ENCODE measurements at regions not wholly inside any gene's neighbourhood (a gene's known extent, or its start where the extent isn't known, plus 50 kb on each side); places are given as distances from the start of the nearest gene placed in this dataset.
"Not testable (repeated sequence)": the region's sequence is repeated elsewhere in the genome, so short reads cannot be mapped to it uniquely, and the experiment has no call there.

- DNase-seq (ENCODE audit: low spot score), result no peak
- in situ Hi-C loops (cut with MboI; ENCODE audit: low sequenced_read_pairs, unreplicated experiment), result no loop called here
- TF ChIP-seq, protein P1, sequence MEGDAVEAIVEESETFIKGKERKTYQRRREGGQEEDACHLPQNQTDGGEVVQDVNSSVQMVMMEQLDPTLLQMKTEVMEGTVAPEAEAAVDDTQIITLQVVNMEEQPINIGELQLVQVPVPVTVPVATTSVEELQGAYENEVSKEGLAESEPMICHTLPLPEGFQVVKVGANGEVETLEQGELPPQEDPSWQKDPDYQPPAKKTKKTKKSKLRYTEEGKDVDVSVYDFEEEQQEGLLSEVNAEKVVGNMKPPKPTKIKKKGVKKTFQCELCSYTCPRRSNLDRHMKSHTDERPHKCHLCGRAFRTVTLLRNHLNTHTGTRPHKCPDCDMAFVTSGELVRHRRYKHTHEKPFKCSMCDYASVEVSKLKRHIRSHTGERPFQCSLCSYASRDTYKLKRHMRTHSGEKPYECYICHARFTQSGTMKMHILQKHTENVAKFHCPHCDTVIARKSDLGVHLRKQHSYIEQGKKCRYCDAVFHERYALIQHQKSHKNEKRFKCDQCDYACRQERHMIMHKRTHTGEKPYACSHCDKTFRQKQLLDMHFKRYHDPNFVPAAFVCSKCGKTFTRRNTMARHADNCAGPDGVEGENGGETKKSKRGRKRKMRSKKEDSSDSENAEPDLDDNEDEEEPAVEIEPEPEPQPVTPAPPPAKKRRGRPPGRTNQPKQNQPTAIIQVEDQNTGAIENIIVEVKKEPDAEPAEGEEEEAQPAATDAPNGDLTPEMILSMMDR (IDR thresholded peaks at IDR 0.05; ENCODE audit: borderline replicate concordance, control extremely low read depth, extremely low read depth, insufficient read depth, missing control alignments), result no peak
Measured at GRCh38 chr13:87172166-87172835, 498.9 kb upstream of the SLITRK5 start.

DNA sequence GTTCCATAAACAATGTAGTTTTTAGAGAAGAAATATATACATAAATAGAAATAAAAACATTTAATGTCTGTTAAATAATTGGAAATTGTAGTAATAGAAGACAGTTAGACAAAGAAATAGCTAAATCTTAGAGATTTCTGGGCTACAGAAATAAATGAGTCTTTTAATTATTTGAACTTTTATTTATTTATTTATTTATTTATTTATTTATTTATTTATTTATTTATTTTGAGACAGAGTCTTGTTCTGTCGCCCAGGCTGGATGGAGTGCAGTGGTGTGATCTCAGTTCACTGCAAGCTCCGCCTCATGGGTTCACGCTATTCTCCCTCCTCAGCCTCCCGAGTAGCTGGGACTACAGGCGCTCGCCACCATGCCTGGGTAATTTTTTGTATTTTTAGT, 486.0 kb upstream of the SLITRK5 start:
- DNase-seq (ENCODE audit: low spot score); in situ Hi-C loops (cut with MboI; ENCODE audit: low sequenced_read_pairs, unreplicated experiment): not testable (repeated sequence)

DNA sequence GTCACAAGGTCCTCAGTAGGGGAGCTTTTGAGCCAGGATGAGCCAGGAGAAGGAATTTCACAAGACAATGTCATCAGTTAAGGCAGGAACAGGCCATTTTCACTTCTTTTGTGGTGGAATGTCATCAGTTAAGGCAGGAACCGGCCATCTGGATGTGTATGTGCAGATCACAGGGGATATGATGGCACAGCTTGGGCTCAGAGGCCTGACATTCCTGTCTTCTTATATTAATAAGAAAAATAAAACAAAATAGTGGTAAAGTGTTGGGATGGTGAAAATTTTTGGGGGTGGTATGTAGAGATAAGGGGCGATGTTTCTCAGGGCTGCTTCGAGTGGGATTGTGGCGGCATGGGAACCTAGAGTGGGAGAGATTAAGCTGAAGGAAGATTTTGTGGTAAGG, 484.5 kb upstream of the SLITRK5 start:
- in situ Hi-C loops (cut with MboI; ENCODE audit: low sequenced_read_pairs, unreplicated experiment); DNase-seq (ENCODE audit: low spot score): not testable (repeated sequence)

GRCh38 chr13:87191485-87191884, 479.7 kb upstream of the SLITRK5 start:
- in situ Hi-C loops (cut with MboI; ENCODE audit: low sequenced_read_pairs, unreplicated experiment); DNase-seq (ENCODE audit: low spot score): not testable (repeated sequence)

DNA sequence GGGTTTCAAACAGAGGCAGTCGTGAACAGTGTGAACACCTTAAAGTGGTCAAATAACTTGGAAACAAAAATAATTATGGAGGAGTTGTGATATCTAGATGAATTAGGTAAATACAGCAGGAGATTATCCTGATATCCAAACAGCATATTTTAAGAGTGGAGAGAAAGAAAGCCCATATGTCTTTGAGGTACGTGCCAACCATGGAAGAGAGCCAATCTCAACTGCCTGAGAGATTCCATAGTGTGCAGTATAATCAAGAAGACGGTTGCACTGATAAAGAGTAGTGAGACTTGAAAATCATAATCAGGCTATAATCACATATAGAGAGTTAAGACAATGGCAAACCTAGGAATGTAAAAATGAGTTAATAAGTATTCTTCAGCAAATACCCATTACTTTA, 472.8 kb upstream of the SLITRK5 start:
- in situ Hi-C loops (cut with MboI; ENCODE audit: low sequenced_read_pairs, unreplicated experiment), result no loop called here
- TF ChIP-seq, protein P1 (IDR thresholded peaks at IDR 0.05; ENCODE audit: borderline replicate concordance, control extremely low read depth, extremely low read depth, insufficient read depth, missing control alignments), result no peak
- no peak for DNase-seq (ENCODE audit: low spot score)

DNA sequence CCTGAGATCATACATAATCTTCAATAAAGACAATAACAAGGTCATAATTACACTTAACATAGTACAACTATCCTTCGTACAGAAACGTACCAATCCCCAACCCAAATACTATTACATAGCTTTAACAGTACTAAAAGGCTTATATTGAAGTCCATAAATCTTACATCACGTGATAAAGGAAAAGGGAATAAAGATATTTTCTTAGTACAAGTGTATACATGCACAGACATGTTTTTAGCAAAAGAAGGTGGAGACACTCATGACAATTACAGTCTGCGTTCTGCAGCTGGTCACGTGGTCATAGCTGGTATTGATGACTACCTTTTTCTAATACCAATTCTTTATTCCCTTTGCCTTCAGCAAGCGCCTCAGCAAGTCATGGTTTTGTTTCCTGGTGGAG, 464.5 kb upstream of the SLITRK5 start:
- in situ Hi-C loops (cut with MboI; ENCODE audit: low sequenced_read_pairs, unreplicated experiment), result no loop called here
- no peak for DNase-seq (ENCODE audit: low spot score)
- TF ChIP-seq, protein P1 (IDR thresholded peaks at IDR 0.05; ENCODE audit: borderline replicate concordance, control extremely low read depth, extremely low read depth, insufficient read depth, missing control alignments), result no peak

DNA sequence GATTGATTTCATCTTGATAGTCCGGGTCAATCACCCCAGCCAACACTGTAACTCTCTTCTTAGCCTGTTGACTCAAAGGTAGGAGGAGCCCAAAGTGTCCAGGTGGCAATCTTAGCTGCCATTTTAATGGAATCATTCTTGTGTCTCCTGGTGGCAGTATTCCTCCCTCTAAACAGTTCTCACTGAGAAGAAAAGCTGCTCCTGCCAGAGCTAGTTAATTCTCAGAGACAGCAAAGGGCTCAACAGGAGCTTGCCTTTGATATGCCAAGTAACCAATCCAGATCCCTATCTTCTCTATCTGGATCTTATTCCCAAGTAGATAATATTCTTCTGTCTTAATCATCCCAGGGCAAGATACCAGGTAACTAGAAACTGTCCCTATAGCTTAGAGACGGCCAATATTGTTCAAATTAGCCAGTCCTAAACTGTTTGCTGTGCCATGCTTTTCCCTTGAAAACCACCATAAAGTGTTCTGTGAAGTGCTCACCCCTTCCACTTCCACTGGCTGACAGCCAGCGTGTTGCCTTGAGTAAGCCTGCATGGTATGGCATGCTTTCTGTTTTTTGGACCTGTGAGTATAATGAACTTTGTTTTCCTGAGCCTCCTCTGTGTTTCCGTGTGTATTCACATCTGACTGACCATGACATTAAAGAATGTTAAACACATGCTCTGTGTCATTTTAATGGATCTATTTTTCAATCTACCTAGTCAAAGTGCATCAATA, 463.7 kb upstream of the SLITRK5 start:
- in situ Hi-C loops (cut with MboI; ENCODE audit: low sequenced_read_pairs, unreplicated experiment), result no loop called here
- TF ChIP-seq, protein P1 (IDR thresholded peaks at IDR 0.05; ENCODE audit: borderline replicate concordance, control extremely low read depth, extremely low read depth, insufficient read depth, missing control alignments), result no peak
- no peak for DNase-seq (ENCODE audit: low spot score)

DNA sequence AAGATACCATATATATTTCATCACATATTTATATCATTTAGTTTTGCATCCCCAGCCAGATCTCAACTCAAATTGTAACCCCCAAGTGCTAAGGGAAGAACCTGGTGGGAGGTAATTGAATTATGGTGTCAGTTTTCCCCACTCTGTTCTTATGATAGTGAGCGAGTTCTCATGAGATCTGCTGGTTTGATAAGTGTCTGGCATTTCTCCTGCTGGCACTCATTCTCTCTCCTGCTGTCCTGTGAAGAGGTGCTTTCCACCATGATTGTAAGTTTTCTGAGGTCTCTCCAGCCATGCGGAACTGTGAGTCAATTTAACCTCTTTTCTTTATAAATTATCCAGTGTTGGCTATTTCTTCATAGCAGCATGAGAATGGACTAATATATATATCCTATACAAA, 462.5 kb upstream of the SLITRK5 start:
- in situ Hi-C loops (cut with MboI; ENCODE audit: low sequenced_read_pairs, unreplicated experiment), result no loop called here
- TF ChIP-seq, protein P1 (IDR thresholded peaks at IDR 0.05; ENCODE audit: borderline replicate concordance, control extremely low read depth, extremely low read depth, insufficient read depth, missing control alignments), result no peak
- DNase-seq (ENCODE audit: low spot score), result no peak

Data from GM13976 (cell line).